Keratinocyte (primary cell): ENCODE measurements at regions not wholly inside any gene's neighbourhood (a gene's known extent, or its start where the extent isn't known, plus 50 kb on each side); places are given as distances from the start of the nearest gene placed in this dataset.

ENCODE experiments used
- DNase-seq: peaks from one replicate; pipeline ENCODE4 v3.0.0-alpha.2; 2011; ENCODE audit warnings: low read depth, missing footprints, low spot score
- FAIRE-seq: peaks from 2 replicates; lab custom pipeline; 2011; peaks lifted over from hg19 to GRCh38; lab: Jason Lieb, UNC
- H2AFZ ChIP-seq: 2 replicates; pipeline ENCODE4 v1.6.0; 2012; ENCODE audit warnings: low read length, control low read depth, inconsistent platforms; ENCODE audit not compliant: control insufficient read depth
- H3K27ac ChIP-seq: 2 replicates; pipeline ENCODE4 v1.5.1; 2011; ENCODE audit warnings: low read length; ENCODE audit not compliant: control insufficient read depth, insufficient read depth
- H3K27me3 ChIP-seq: 3 replicates; pipeline ENCODE4 v1.6.0; 2011; ENCODE audit warnings: low read length; ENCODE audit not compliant: control insufficient read depth, insufficient read depth; ENCODE audit errors: extremely low read depth
- H3K36me3 ChIP-seq, 2 experiments: 2 replicates in 1 of 2; 3 replicates in 1 of 2; pipeline ENCODE4 v1.5.1; 2011; ENCODE audit warnings: low read length in 2 of 2, mild to moderate bottlenecking in 1 of 2; ENCODE audit not compliant: control insufficient read depth in 2 of 2, insufficient read depth in 2 of 2; ENCODE audit errors: extremely low read depth in 1 of 2
- H3K4me1 ChIP-seq: 3 replicates; pipeline ENCODE4 v1.5.1; 2011; ENCODE audit warnings: low read length; ENCODE audit not compliant: control insufficient read depth, insufficient read depth; ENCODE audit errors: extremely low read depth
- H3K4me2 ChIP-seq: 3 replicates; pipeline ENCODE4 v1.6.0; 2011; ENCODE audit warnings: low read depth, low read length; ENCODE audit not compliant: control insufficient read depth, insufficient read depth; ENCODE audit errors: extremely low read depth
- H3K4me3 ChIP-seq, 3 experiments: fragments of 200-600 bp in 1 of 3; sonication (generic) in 1 of 3; 2 replicates in 2 of 3; 3 replicates in 1 of 3; pipeline ENCODE4 v1.5.1; 2011 to 2016; ENCODE audit warnings: low read length in 3 of 3, mild to moderate bottlenecking in 3 of 3, control low read depth in 2 of 3, inconsistent platforms in 1 of 3, low read depth in 1 of 3, mixed read lengths in 1 of 3, mixed run types in 1 of 3, moderate library complexity in 1 of 3; ENCODE audit not compliant: control insufficient read depth in 2 of 3, insufficient read depth in 2 of 3; ENCODE audit errors: extremely low read depth in 1 of 3
- H3K79me2 ChIP-seq: 2 replicates; pipeline ENCODE4 v1.6.0; 2012; ENCODE audit warnings: low read length; ENCODE audit not compliant: control insufficient read depth, insufficient read depth
- H3K9ac ChIP-seq: 3 replicates; pipeline ENCODE4 v1.6.0; 2011; ENCODE audit warnings: low read length; ENCODE audit not compliant: control insufficient read depth, insufficient read depth; ENCODE audit errors: extremely low read depth
- H3K9me1 ChIP-seq: 3 replicates; pipeline ENCODE4 v1.6.0; 2011; ENCODE audit warnings: low read length; ENCODE audit not compliant: control insufficient read depth, insufficient read depth; ENCODE audit errors: extremely low read depth
- H3K9me3 ChIP-seq: 2 replicates; pipeline ENCODE4 v1.5.1; 2012; ENCODE audit warnings: low read depth, low read length; ENCODE audit not compliant: control insufficient read depth
- H4K20me1 ChIP-seq: 3 replicates; pipeline ENCODE4 v1.6.0; 2011; ENCODE audit warnings: low read length; ENCODE audit not compliant: control insufficient read depth, insufficient read depth; ENCODE audit errors: extremely low read depth
- EZH2 ChIP-seq: IDR thresholded peaks from one replicate; pipeline ENCODE4 v1.6.1; 2012; ENCODE audit warnings: inconsistent platforms, mild to moderate bottlenecking, low read length, moderate library complexity
- dilution Hi-C: fragments of 300-500 bp; cut with MboI; formaldehyde crosslinking; loops from one replicate; pipeline ENCODE4 v1.7.0; 2020; ENCODE audit warnings: low sequenced_read_pairs; ENCODE audit not compliant: extremely low pct_ligation_motif_present
- TF ChIP-seq, protein P1 (sequence below), 3 experiments: IDR thresholded peaks in 1 of 3; conservative IDR thresholded peaks in 1 of 3; optimal IDR thresholded peaks in 1 of 3; 2 replicates in 2 of 3; 3 replicates in 1 of 3; pipeline versions ENCODE3 to v1.5.1; 2011; ENCODE audit warnings: low read length in 3 of 3, mild to moderate bottlenecking in 3 of 3, moderate library complexity in 2 of 3, control low read depth in 1 of 3, inconsistent platforms in 1 of 3; ENCODE audit not compliant: insufficient read depth in 2 of 3; ENCODE audit errors: extremely low read depth in 1 of 3

DNA sequence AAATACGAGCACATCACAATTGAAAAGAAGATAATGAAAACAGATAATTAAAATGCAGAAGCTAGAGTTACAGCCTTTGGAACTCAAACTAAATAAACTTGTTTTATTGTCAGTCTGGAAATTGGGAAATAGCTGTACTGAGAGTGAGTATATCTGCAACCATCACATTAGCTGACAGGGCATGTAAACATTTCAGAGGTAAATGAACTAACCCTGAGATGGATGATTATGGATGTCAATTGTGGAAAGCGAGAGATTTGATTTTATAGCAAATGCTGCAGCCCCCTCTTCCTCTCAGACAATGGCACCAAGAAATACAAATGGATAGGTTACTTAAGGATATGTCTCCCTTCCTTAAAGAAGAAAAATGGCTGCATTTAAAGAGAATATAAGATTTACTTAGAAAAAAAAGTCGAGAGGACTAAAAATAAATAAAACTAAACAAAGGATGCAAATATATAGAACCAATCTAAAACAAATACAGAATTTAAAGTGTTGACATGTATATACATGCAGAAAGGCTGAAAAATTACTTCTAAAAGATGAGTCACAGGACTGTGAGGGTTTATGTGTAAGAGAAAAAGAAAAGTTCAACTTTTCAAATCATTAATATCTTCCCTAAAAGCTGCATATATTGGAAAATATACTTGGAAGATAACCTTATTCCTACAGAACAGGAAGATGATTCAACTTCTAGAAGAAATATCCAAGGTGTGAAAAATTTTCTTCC lies 120.3 kb upstream of the FLRT2 start:
- H3K27me3 ChIP-seq, result no peaks in the 10 kb centered on the region
- dilution Hi-C loops, result no loop called here
- no peaks in the 10 kb centered on the region for H3K36me3 ChIP-seq
- no peaks in the 10 kb centered on the region for H3K79me2 ChIP-seq
- H3K9me3 ChIP-seq, result no peaks in the 10 kb centered on the region
- H4K20me1 ChIP-seq, result no peaks in the 10 kb centered on the region
- H3K4me2 ChIP-seq, result peak overlapping the region; percentile 20
- H3K9me1 ChIP-seq, result no peaks in the 10 kb centered on the region
- H3K27ac ChIP-seq, result no peak overlapping the region
- FAIRE-seq (no peak), DNase-seq (no peak)
- TF ChIP-seq, protein P1, sequence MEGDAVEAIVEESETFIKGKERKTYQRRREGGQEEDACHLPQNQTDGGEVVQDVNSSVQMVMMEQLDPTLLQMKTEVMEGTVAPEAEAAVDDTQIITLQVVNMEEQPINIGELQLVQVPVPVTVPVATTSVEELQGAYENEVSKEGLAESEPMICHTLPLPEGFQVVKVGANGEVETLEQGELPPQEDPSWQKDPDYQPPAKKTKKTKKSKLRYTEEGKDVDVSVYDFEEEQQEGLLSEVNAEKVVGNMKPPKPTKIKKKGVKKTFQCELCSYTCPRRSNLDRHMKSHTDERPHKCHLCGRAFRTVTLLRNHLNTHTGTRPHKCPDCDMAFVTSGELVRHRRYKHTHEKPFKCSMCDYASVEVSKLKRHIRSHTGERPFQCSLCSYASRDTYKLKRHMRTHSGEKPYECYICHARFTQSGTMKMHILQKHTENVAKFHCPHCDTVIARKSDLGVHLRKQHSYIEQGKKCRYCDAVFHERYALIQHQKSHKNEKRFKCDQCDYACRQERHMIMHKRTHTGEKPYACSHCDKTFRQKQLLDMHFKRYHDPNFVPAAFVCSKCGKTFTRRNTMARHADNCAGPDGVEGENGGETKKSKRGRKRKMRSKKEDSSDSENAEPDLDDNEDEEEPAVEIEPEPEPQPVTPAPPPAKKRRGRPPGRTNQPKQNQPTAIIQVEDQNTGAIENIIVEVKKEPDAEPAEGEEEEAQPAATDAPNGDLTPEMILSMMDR (optimal IDR thresholded peaks at IDR 0.05 in 1 of 3, IDR thresholded peaks at IDR 0.05 in 1 of 3, conservative IDR thresholded peaks at IDR 0.05 in 1 of 3; ENCODE audit: extremely low read depth in 1 of 3, insufficient read depth in 2 of 3, low read length in 3 of 3), result no peak
- TF ChIP-seq EZH2, result no peak
- H3K4me3 ChIP-seq, result no peak overlapping the region
- no peak overlapping the region for H3K9ac ChIP-seq
- peaks cover 17% of the 10 kb centered on the region for H3K4me1 ChIP-seq
- H2AFZ ChIP-seq, result peak overlapping the region; percentile 27

DNA sequence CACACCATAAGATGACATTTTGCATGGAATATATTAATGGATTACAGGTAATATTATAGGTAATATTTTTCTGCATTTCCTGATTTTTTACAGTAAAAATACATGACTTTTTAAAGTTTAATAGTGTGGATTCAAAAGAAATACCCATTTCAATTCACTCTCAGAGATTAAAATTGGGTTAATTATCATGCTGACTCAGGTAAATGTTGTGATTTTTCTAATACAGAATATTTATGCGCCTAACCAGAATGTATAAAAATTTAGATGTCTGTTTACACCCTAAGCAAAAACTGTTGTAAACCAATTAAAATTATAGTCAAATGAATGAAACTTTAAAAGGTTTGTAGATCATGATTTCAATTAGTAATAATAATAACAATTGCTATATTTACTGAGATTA lies 117.2 kb upstream of the FLRT2 start:
- Histone ChIP-seq H3K27me3 (no peaks in the 10 kb centered on the region), H3K9ac (no peak overlapping the region), H3K27ac (no peak overlapping the region), H3K9me3 (no peaks in the 10 kb centered on the region), H3K4me1 (peaks cover 45% of the 10 kb centered on the region), H3K79me2 (no peaks in the 10 kb centered on the region), H3K4me2 (no peak overlapping the region), H3K9me1 (no peaks in the 10 kb centered on the region), H3K36me3 (no peaks in the 10 kb centered on the region), H4K20me1 (no peaks in the 10 kb centered on the region), H3K4me3 (no peak overlapping the region), H2AFZ (no peak overlapping the region)
- FAIRE-seq (no peak), DNase-seq (no peak)
- TF ChIP-seq EZH2, result no peak
- TF ChIP-seq, protein P1 (optimal IDR thresholded peaks at IDR 0.05 in 1 of 3, IDR thresholded peaks at IDR 0.05 in 1 of 3, conservative IDR thresholded peaks at IDR 0.05 in 1 of 3; ENCODE audit: extremely low read depth in 1 of 3, insufficient read depth in 2 of 3, low read length in 3 of 3), result no peak
- dilution Hi-C loops, result no loop called here
